ENCODE measurements at regions not wholly inside any gene's neighbourhood (a gene's known extent, or its start where the extent isn't known, plus 50 kb on each side); places are given as distances from the start of the nearest gene placed in this dataset.
"Not testable (repeated sequence)": the region's sequence is repeated elsewhere in the genome, so short reads cannot be mapped to it uniquely, and the experiment has no call there.

DNA sequence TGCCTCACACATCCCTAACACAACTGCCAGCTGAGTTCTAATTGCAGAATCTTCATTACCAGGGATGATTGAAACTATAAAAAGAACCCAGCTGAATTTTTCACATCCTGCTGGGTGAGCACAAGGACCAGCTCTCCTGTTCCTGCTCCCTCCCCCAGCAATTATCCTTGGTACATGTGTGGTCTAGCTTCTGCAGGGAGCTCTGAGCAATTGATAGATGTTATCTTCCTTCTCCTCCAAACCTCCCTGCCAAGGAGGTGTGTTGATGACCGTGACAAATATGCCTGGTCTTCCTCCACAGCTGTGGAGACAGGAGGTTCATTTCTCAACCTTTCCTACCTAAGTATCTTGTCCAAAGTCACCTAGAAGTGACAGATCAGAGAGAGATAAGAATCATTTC is 65.3 kb upstream of the MAN1A2 start:
- intact Hi-C loops (cut with DNase I): no loop called here
- Histone ChIP-seq H3K36me3 (ENCODE audit: control insufficient read depth in 2 of 3, insufficient read depth in 3 of 3, low read length in 3 of 3) (no peaks in the 10 kb centered on the region), H3K9me3 (ENCODE audit: control insufficient read depth in 2 of 3, insufficient read depth in 1 of 3, low read length in 3 of 3) (no peaks in the 10 kb centered on the region), H3K27me3 (ENCODE audit: control insufficient read depth, insufficient read depth, low read length) (no peaks in the 10 kb centered on the region), H3K4me3 (ENCODE audit: low read length in 3 of 3) (no peak overlapping the region), H3K4me1 (ENCODE audit: control insufficient read depth in 2 of 3, insufficient read depth in 2 of 3, low read depth in 1 of 3, low read length in 3 of 3) (no peaks in the 10 kb centered on the region), H3K9ac (ENCODE audit: low read length in 3 of 3) (no peak overlapping the region), H3K27ac (ENCODE audit: low read depth in 2 of 2, low read length in 2 of 2) (no peak overlapping the region)
- TF ChIP-seq, protein P1, sequence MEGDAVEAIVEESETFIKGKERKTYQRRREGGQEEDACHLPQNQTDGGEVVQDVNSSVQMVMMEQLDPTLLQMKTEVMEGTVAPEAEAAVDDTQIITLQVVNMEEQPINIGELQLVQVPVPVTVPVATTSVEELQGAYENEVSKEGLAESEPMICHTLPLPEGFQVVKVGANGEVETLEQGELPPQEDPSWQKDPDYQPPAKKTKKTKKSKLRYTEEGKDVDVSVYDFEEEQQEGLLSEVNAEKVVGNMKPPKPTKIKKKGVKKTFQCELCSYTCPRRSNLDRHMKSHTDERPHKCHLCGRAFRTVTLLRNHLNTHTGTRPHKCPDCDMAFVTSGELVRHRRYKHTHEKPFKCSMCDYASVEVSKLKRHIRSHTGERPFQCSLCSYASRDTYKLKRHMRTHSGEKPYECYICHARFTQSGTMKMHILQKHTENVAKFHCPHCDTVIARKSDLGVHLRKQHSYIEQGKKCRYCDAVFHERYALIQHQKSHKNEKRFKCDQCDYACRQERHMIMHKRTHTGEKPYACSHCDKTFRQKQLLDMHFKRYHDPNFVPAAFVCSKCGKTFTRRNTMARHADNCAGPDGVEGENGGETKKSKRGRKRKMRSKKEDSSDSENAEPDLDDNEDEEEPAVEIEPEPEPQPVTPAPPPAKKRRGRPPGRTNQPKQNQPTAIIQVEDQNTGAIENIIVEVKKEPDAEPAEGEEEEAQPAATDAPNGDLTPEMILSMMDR (IDR thresholded peaks at IDR 0.05; ENCODE audit: borderline replicate concordance, extremely low read depth, insufficient read depth): no peak
- DNase-seq (no peak), FAIRE-seq (no peak)

DNA sequence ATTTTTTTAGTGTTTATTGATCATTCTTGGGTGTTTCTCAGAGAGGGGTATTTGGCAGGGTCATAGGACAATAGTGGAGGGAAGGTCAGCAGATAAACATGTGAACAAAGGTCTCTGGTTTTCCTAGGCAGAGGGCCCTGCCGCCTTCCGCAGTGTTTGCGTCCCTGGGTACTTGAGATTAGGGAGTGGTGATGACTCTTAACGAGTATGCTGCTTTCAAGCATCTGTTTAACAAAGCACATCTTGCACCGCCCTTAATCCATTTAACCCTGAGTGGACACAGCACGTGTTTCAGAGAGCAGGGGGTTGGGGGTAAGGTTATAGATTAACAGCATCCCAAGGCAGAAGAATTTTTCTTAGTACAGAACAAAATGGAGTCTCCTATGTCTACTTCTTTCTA is 67.1 kb upstream of the MAN1A2 start:
- H3K4me1 ChIP-seq (ENCODE audit: control insufficient read depth in 2 of 3, insufficient read depth in 2 of 3, low read depth in 1 of 3, low read length in 3 of 3); FAIRE-seq; H3K9ac ChIP-seq (ENCODE audit: low read length in 3 of 3); H3K27me3 ChIP-seq (ENCODE audit: control insufficient read depth, insufficient read depth, low read length); H3K9me3 ChIP-seq (ENCODE audit: control insufficient read depth in 2 of 3, insufficient read depth in 1 of 3, low read length in 3 of 3); intact Hi-C loops (cut with DNase I); H3K27ac ChIP-seq (ENCODE audit: low read depth in 2 of 2, low read length in 2 of 2); H3K4me3 ChIP-seq (ENCODE audit: low read length in 3 of 3); H3K36me3 ChIP-seq (ENCODE audit: control insufficient read depth in 2 of 3, insufficient read depth in 3 of 3, low read length in 3 of 3); DNase-seq: not testable (repeated sequence)

DNA sequence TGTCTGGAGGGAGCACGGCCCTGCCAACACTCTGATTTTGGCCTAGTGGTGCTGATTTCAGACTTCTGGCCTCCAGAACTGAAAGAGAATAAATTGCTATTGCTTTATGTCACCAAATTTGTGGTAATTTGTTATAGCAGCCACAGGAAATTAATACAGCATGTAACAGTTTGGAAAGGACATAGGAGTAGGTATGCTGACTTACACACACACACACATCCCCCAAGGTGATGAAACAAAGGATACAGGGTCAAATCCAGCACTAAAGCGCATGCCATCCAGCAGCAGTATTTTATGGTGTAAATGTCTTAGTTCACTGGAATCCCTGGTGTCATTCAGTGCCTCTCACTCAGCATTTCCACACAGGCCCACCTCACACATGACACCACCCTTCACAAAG is 72.2 kb upstream of the MAN1A2 start:
- intact Hi-C loops (cut with DNase I): no loop called here
- FAIRE-seq (no peak), DNase-seq (no peak)
- Histone ChIP-seq H3K9ac (ENCODE audit: low read length in 3 of 3) (no peak overlapping the region), H3K36me3 (ENCODE audit: control insufficient read depth in 2 of 3, insufficient read depth in 3 of 3, low read length in 3 of 3) (no peaks in the 10 kb centered on the region), H3K9me3 (ENCODE audit: control insufficient read depth in 2 of 3, insufficient read depth in 1 of 3, low read length in 3 of 3) (no peaks in the 10 kb centered on the region), H3K27ac (ENCODE audit: low read depth in 2 of 2, low read length in 2 of 2) (no peak overlapping the region), H3K27me3 (ENCODE audit: control insufficient read depth, insufficient read depth, low read length) (no peaks in the 10 kb centered on the region), H3K4me3 (ENCODE audit: low read length in 3 of 3) (no peak overlapping the region), H3K4me1 (ENCODE audit: control insufficient read depth in 2 of 3, insufficient read depth in 2 of 3, low read depth in 1 of 3, low read length in 3 of 3) (no peaks in the 10 kb centered on the region)
- TF ChIP-seq, protein P1 (IDR thresholded peaks at IDR 0.05; ENCODE audit: borderline replicate concordance, extremely low read depth, insufficient read depth): no peak

DNA sequence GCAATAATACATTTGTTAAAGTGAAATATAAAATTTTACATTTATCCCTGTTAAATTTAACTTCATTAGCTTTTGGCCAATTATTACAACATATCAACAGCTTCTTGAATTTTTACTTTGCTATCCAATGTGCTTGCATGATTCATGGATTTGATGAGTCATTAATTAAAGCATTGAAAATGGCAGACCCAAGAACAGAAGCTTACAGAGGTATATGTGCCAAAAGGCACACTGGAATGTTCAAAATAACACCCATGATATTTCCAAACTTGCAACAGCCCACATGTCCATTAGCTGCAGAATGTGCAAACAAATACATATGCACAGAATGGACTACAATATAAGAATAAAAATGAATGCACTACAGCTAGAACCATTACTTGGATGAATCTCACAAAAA is 76.4 kb upstream of the MAN1A2 start:
- no peak overlapping the region for H3K4me3 ChIP-seq (ENCODE audit: low read length in 3 of 3)
- no peaks in the 10 kb centered on the region for H3K4me1 ChIP-seq (ENCODE audit: control insufficient read depth in 2 of 3, insufficient read depth in 2 of 3, low read depth in 1 of 3, low read length in 3 of 3)
- no peaks in the 10 kb centered on the region for H3K9me3 ChIP-seq (ENCODE audit: control insufficient read depth in 2 of 3, insufficient read depth in 1 of 3, low read length in 3 of 3)
- H3K9ac ChIP-seq (ENCODE audit: low read length in 3 of 3): no peak overlapping the region
- no peak for DNase-seq
- H3K36me3 ChIP-seq (ENCODE audit: control insufficient read depth in 2 of 3, insufficient read depth in 3 of 3, low read length in 3 of 3): no peaks in the 10 kb centered on the region
- FAIRE-seq: no peak
- H3K27me3 ChIP-seq (ENCODE audit: control insufficient read depth, insufficient read depth, low read length): no peaks in the 10 kb centered on the region
- H3K27ac ChIP-seq (ENCODE audit: low read depth in 2 of 2, low read length in 2 of 2): no peak overlapping the region
- intact Hi-C loops (cut with DNase I): no loop called here
- TF ChIP-seq, protein P1 (IDR thresholded peaks at IDR 0.05; ENCODE audit: borderline replicate concordance, extremely low read depth, insufficient read depth): no peak
